HepG2 (cell line): ENCODE measurements at regions not wholly inside any gene's neighbourhood (a gene's known extent, or its start where the extent isn't known, plus 50 kb on each side); places are given as distances from the start of the nearest gene placed in this dataset.

ENCODE experiments used
- AKAP8 ChIP-seq: sonication (generic); formaldehyde crosslinking; IDR thresholded peaks from 2 replicates; pipeline ENCODE4 v1.5.1; 2020; ENCODE audit warnings: mild to moderate bottlenecking, missing genetic modification reagents
- POLR2A ChIP-seq, 2 experiments: IDR thresholded peaks; 2 replicates each; pipeline ENCODE4 v1.6.1; 2011; ENCODE audit warnings: low read depth in 2 of 2, low read length in 2 of 2, mild to moderate bottlenecking in 1 of 2, moderate library complexity in 1 of 2; ENCODE audit not compliant: insufficient read depth in 1 of 2
- TP53 ChIP-seq: sonication (generic); formaldehyde crosslinking; conservative IDR thresholded peaks from 2 replicates; pipeline ENCODE4 v1.4.0; 2020; ENCODE audit warnings: missing genetic modification reagents
- ZNF274 ChIP-seq: sonication (generic); formaldehyde crosslinking; IDR thresholded peaks from 2 replicates; pipeline ENCODE4 v1.5.1; 2020; ENCODE audit warnings: mild to moderate bottlenecking, missing genetic modification reagents

DNA sequence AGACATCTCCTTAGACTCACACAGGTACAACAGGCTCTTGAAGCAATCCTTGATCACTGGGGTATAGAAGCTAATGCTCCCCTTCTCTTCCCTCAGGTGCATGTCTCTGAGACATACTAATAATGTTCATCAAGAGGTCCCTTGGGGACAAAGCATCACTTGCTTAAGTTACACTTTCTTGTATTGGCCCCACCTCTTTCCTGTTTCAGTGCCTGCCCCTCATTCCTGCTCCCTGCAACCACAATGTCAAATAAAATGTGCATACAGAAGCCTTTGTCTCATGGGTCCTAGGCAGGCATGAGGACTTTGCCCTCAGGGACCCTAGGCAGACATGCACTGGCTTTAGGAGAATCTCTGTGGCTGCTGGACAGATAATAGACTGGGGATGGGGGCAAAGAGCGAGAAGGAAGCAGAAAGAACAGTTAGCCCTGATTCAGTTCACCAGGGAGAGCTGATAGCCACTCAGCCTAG lies 175.0 kb upstream of the NPY start:
- TF ChIP-seq TP53 (CRISPR knock-in tag), result no peak
- TF ChIP-seq ZNF274 (CRISPR knock-in tag), result no peak
- TF ChIP-seq POLR2A (IDR thresholded peaks at IDR 0.05; ENCODE audit: insufficient read depth in 1 of 2, low read depth in 2 of 2, low read length in 2 of 2), result no peak
- TF ChIP-seq AKAP8 (CRISPR knock-in tag), result no peak
